ENCODE measurements at regions not wholly inside any gene's neighbourhood (a gene's known extent, or its start where the extent isn't known, plus 50 kb on each side); places are given as distances from the start of the nearest gene placed in this dataset.

GRCh38 chr2:196253116-196253480 is 81.7 kb upstream of the STK17B start:
- no peak for ATAC-seq (ENCODE audit: low read depth)
- H3K36me3 Mint-ChIP-seq = peaks cover 23% of the 10 kb centered on the region
- H3K9me3 Mint-ChIP-seq = peaks cover 8% of the 10 kb centered on the region
- no peaks in the 10 kb centered on the region for H3K27me3 Mint-ChIP-seq
- no peak overlapping the region for H3K4me3 Mint-ChIP-seq
- POLR2A ChIA-PET = interaction anchor here (10.7 kb wide), 1 partner anchor 9 kb away, joined by 223 read pairs; no protein-coding TSS in a partner anchor
- H3K4me1 Mint-ChIP-seq = peaks cover 62% of the 10 kb centered on the region
- no peak overlapping the region for H3K27ac Mint-ChIP-seq
- DNase-seq = no peak

- Mint-ChIP-seq H3K27ac (peak overlapping the region; percentile 52), H3K4me1 (peaks cover 56% of the 10 kb centered on the region), H3K9me3 (peaks cover 8% of the 10 kb centered on the region), H3K4me3 (peak overlapping the region; percentile 29), H3K27me3 (no peaks in the 10 kb centered on the region), H3K36me3 (peaks cover 21% of the 10 kb centered on the region)
- ATAC-seq (ENCODE audit: low read depth) = no peak
- POLR2A ChIA-PET = interaction anchor here (1.2 to 10.7 kb wide), 2 partner anchors 13 to 81 kb away, joined by 4 to 223 read pairs; no protein-coding TSS in a partner anchor
- no peak for DNase-seq
These were observed 85.2 kb upstream of the STK17B start for GRCh38 chr2:196256585-196256984.

- no peak overlapping the region for H3K4me3 Mint-ChIP-seq
- H3K4me1 Mint-ChIP-seq = peaks cover 56% of the 10 kb centered on the region
- no peak overlapping the region for H3K27ac Mint-ChIP-seq
- no peak for DNase-seq
- POLR2A ChIA-PET = interaction anchor here (0.9 to 10.7 kb wide), 3 partner anchors 13 to 81 kb away, joined by 3 to 223 read pairs (median 4); no protein-coding TSS in a partner anchor
- peaks cover 20% of the 10 kb centered on the region for H3K36me3 Mint-ChIP-seq
- no peaks in the 10 kb centered on the region for H3K27me3 Mint-ChIP-seq
- H3K9me3 Mint-ChIP-seq = peaks cover 8% of the 10 kb centered on the region
- ATAC-seq (ENCODE audit: low read depth) = no peak
These were observed 85.7 kb upstream of the STK17B start for GRCh38 chr2:196257086-196257485.

- peaks cover 57% of the 10 kb centered on the region for H3K4me1 Mint-ChIP-seq
- H3K4me3 Mint-ChIP-seq = no peak overlapping the region
- H3K36me3 Mint-ChIP-seq = peaks cover 13% of the 10 kb centered on the region
- DNase-seq (no peak), ATAC-seq (ENCODE audit: low read depth) (no peak)
- H3K27me3 Mint-ChIP-seq = no peaks in the 10 kb centered on the region
- POLR2A ChIA-PET = interaction anchor here (1.2 to 10.7 kb wide), 6 partner anchors 15 to 96 kb away, joined by 3 to 223 read pairs (median 127); partner anchors contain the start of gene STK17B
- no peak overlapping the region for H3K27ac Mint-ChIP-seq
- peaks cover 4% of the 10 kb centered on the region for H3K9me3 Mint-ChIP-seq
These were observed 87.0 kb upstream of the STK17B start for GRCh38 chr2:196258407-196258806.

GRCh38 chr2:196259507-196260481 is 88.4 kb upstream of the STK17B start:
- POLR2A ChIA-PET = interaction anchor here (0.6 to 10.7 kb wide), 20 partner anchors 10 to 727 kb away, joined by 3 to 223 read pairs (median 8); partner anchors contain the start of gene STK17B
- Mint-ChIP-seq H3K27ac (peak overlapping the region; percentile 95), H3K4me1 (peaks cover 61% of the 10 kb centered on the region), H3K27me3 (no peaks in the 10 kb centered on the region), H3K4me3 (peak overlapping the region; percentile 88), H3K9me3 (peaks cover 4% of the 10 kb centered on the region), H3K36me3 (peaks cover 13% of the 10 kb centered on the region)
- ATAC-seq (ENCODE audit: low read depth) = peak; percentile 41
- DNase-seq = no peak

GRCh38 chr2:196260546-196260945 is 89.2 kb upstream of the STK17B start:
- no peak for DNase-seq

GRCh38 chr2:196262606-196263005 is 91.2 kb upstream of the STK17B start:
- peak overlapping the region; percentile 79 for H3K4me3 Mint-ChIP-seq
- peak overlapping the region; percentile 92 for H3K27ac Mint-ChIP-seq
- peaks cover 10% of the 10 kb centered on the region for H3K36me3 Mint-ChIP-seq
- ATAC-seq (ENCODE audit: low read depth) (no peak), DNase-seq (no peak)
- no peaks in the 10 kb centered on the region for H3K27me3 Mint-ChIP-seq
- POLR2A ChIA-PET = interaction anchor here (0.6 to 10.7 kb wide), 13 partner anchors 13 to 110 kb away, joined by 3 to 223 read pairs (median 9); partner anchors contain the start of gene STK17B
- peaks cover 66% of the 10 kb centered on the region for H3K4me1 Mint-ChIP-seq
- no peaks in the 10 kb centered on the region for H3K9me3 Mint-ChIP-seq

More at GRCh38 chr2:196260546-196260945, 89.2 kb upstream of the STK17B start:
- peaks cover 4% of the 10 kb centered on the region for H3K9me3 Mint-ChIP-seq
- peaks cover 13% of the 10 kb centered on the region for H3K36me3 Mint-ChIP-seq
- no peaks in the 10 kb centered on the region for H3K27me3 Mint-ChIP-seq
- peak overlapping the region; percentile 88 for H3K4me3 Mint-ChIP-seq
- peak; percentile 60 for ATAC-seq (ENCODE audit: low read depth)
- peak overlapping the region; percentile 95 for H3K27ac Mint-ChIP-seq
- H3K4me1 Mint-ChIP-seq = peaks cover 64% of the 10 kb centered on the region
- POLR2A ChIA-PET = interaction anchor here (0.6 to 10.7 kb wide), 15 partner anchors 9 to 727 kb away, joined by 3 to 223 read pairs (median 24); partner anchors contain the start of gene STK17B

- H3K4me3 Mint-ChIP-seq = peak overlapping the region; percentile 79
- H3K27ac Mint-ChIP-seq = peak overlapping the region; percentile 92
- peak; percentile 76 for ATAC-seq (ENCODE audit: low read depth)
- peaks cover 65% of the 10 kb centered on the region for H3K4me1 Mint-ChIP-seq
- H3K9me3 Mint-ChIP-seq = no peaks in the 10 kb centered on the region
- POLR2A ChIA-PET = interaction anchor here (0.9 to 10.7 kb wide), 12 partner anchors 12 to 111 kb away, joined by 3 to 223 read pairs (median 20); partner anchors contain the start of gene STK17B
- H3K36me3 Mint-ChIP-seq = peaks cover 8% of the 10 kb centered on the region
- DNase-seq = no peak
- no peaks in the 10 kb centered on the region for H3K27me3 Mint-ChIP-seq
These were observed 91.9 kb upstream of the STK17B start for GRCh38 chr2:196263181-196263747.

GRCh38 chr2:196266351-196266750 is 95.0 kb upstream of the STK17B start:
- H3K27ac Mint-ChIP-seq = no peak overlapping the region
- peaks cover 57% of the 10 kb centered on the region for H3K4me1 Mint-ChIP-seq
- H3K4me3 Mint-ChIP-seq = no peak overlapping the region
- POLR2A ChIA-PET = interaction anchor here (0.7 to 1.8 kb wide), 7 partner anchors 8 to 115 kb away, joined by 3 to 11 read pairs (median 5); partner anchors contain the start of gene STK17B
- no peaks in the 10 kb centered on the region for H3K27me3 Mint-ChIP-seq
- ATAC-seq (ENCODE audit: low read depth) (no peak), DNase-seq (no peak)
- H3K36me3 Mint-ChIP-seq = peaks cover 11% of the 10 kb centered on the region
- H3K9me3 Mint-ChIP-seq = no peaks in the 10 kb centered on the region

GRCh38 chr2:196266855-196267254 is 95.5 kb upstream of the STK17B start:
- Mint-ChIP-seq H3K36me3 (peaks cover 13% of the 10 kb centered on the region), H3K27me3 (no peaks in the 10 kb centered on the region), H3K9me3 (no peaks in the 10 kb centered on the region), H3K27ac (no peak overlapping the region), H3K4me1 (peaks cover 57% of the 10 kb centered on the region), H3K4me3 (peak overlapping the region; percentile 9)
- no peak for DNase-seq
- ATAC-seq (ENCODE audit: low read depth) = no peak
- POLR2A ChIA-PET = interaction anchor here (0.6 to 1.8 kb wide), 9 partner anchors 8 to 123 kb away, joined by 3 to 11 read pairs (median 4); partner anchors contain the start of gene STK17B

GRCh38 chr2:196268025-196268424 is 96.6 kb upstream of the STK17B start:
- Mint-ChIP-seq H3K4me3 (peak overlapping the region; percentile 76), H3K36me3 (peaks cover 14% of the 10 kb centered on the region), H3K4me1 (peaks cover 46% of the 10 kb centered on the region), H3K9me3 (no peaks in the 10 kb centered on the region), H3K27ac (peak overlapping the region; percentile 78), H3K27me3 (no peaks in the 10 kb centered on the region)
- DNase-seq (no peak), ATAC-seq (ENCODE audit: low read depth) (no peak)
- POLR2A ChIA-PET = interaction anchor here (0.9 to 1.4 kb wide), 3 partner anchors 87 to 97 kb away, joined by 3 to 4 read pairs (median 3); partner anchors contain the start of gene STK17B

- H3K27ac Mint-ChIP-seq = peak overlapping the region; percentile 78
- H3K4me3 Mint-ChIP-seq = peak overlapping the region; percentile 76
- peaks cover 44% of the 10 kb centered on the region for H3K4me1 Mint-ChIP-seq
- POLR2A ChIA-PET = interaction anchor here (0.9 to 1.4 kb wide), 3 partner anchors 88 to 97 kb away, joined by 3 to 4 read pairs (median 3); partner anchors contain the start of gene STK17B
- H3K36me3 Mint-ChIP-seq = peaks cover 12% of the 10 kb centered on the region
- peak; percentile 37 for ATAC-seq (ENCODE audit: low read depth)
- H3K27me3 Mint-ChIP-seq = no peaks in the 10 kb centered on the region
- no peaks in the 10 kb centered on the region for H3K9me3 Mint-ChIP-seq
- DNase-seq = no peak
These were observed 97.4 kb upstream of the STK17B start for GRCh38 chr2:196268538-196269338.

Data from activated naive CD8-positive, alpha-beta T cell treated with anti-CD3 and anti-CD28 coated beads, Interleukin-2, amount 10 ng/mL, durations not matched to agents 7 days and 5 days (primary cell).